ENCODE measurements at regions not wholly inside any gene's neighbourhood (a gene's known extent, or its start where the extent isn't known, plus 50 kb on each side); places are given as distances from the start of the nearest gene placed in this dataset.

DNA sequence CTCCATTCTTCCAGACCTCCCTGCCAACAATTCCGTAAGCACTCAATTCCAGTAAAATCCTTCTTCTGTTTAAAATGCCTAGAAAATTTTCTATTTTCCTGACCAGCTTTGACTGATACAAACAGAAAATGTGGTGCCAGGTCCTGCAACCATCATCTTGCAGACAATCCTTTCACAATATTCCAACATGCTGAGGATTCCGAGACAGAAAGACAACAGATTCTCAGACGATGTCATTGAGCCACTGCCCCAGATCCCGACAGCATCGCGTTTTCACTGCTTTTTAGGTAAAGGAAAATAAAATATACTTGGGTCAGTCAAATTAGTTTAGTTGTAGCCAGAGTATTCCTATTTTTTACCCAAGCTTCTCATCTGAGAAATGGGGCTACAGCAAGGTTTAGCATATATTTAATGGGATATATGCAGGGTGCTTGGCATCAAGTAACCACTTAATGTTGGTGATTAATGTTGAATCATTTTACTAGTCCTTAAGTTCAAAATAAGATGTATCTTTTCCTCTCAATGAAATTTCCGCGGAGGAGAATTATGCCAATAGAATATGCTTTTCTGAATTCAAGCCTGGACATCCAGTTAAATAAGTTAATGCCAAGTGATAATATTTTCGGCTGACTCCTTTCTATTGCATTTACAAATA is 866.6 kb downstream of the SLC4A3 start:
- TF ChIP-seq, protein P1, sequence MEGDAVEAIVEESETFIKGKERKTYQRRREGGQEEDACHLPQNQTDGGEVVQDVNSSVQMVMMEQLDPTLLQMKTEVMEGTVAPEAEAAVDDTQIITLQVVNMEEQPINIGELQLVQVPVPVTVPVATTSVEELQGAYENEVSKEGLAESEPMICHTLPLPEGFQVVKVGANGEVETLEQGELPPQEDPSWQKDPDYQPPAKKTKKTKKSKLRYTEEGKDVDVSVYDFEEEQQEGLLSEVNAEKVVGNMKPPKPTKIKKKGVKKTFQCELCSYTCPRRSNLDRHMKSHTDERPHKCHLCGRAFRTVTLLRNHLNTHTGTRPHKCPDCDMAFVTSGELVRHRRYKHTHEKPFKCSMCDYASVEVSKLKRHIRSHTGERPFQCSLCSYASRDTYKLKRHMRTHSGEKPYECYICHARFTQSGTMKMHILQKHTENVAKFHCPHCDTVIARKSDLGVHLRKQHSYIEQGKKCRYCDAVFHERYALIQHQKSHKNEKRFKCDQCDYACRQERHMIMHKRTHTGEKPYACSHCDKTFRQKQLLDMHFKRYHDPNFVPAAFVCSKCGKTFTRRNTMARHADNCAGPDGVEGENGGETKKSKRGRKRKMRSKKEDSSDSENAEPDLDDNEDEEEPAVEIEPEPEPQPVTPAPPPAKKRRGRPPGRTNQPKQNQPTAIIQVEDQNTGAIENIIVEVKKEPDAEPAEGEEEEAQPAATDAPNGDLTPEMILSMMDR (IDR thresholded peaks at IDR 0.05) = no peak
- no peak for TF ChIP-seq ZFX (IDR thresholded peaks at IDR 0.05; ENCODE audit: borderline replicate concordance)

All from 22Rv1 (cell line).